Astrocyte (in vitro differentiated cells and primary cell): ENCODE measurements at regions not wholly inside any gene's neighbourhood (a gene's known extent, or its start where the extent isn't known, plus 50 kb on each side); places are given as distances from the start of the nearest gene placed in this dataset.

Experiments used
- CTCF ChIP-seq: IDR thresholded peaks from 2 replicates; pipeline ENCODE4 v1.5.1; 2011; ENCODE audit warnings: low read depth, mild to moderate bottlenecking, inconsistent platforms, low read length, moderate library complexity; ENCODE audit not compliant: insufficient read depth
- EZH2 ChIP-seq: IDR thresholded peaks from 2 replicates; pipeline ENCODE4 v1.6.1; 2012; ENCODE audit warnings: mild to moderate bottlenecking, low read length, inconsistent platforms; ENCODE audit not compliant: insufficient read depth

GRCh38 chr14:84566109-84566508 is 963.8 kb upstream of the FLRT2 start:
- TF ChIP-seq EZH2, result no peak
- TF ChIP-seq CTCF, result no peak
